GM21717 (cell line): ENCODE measurements at regions not wholly inside any gene's neighbourhood (a gene's known extent, or its start where the extent isn't known, plus 50 kb on each side); places are given as distances from the start of the nearest gene placed in this dataset.

ENCODE experiments used
- ATAC-seq: cut with Tn5 transposase; IDR thresholded peaks from one replicate; pipeline ENCODE4 v1.9.1; 2021; ENCODE audit warnings: mild to moderate bottlenecking, moderate library complexity; ENCODE audit not compliant: unreplicated experiment

DNA sequence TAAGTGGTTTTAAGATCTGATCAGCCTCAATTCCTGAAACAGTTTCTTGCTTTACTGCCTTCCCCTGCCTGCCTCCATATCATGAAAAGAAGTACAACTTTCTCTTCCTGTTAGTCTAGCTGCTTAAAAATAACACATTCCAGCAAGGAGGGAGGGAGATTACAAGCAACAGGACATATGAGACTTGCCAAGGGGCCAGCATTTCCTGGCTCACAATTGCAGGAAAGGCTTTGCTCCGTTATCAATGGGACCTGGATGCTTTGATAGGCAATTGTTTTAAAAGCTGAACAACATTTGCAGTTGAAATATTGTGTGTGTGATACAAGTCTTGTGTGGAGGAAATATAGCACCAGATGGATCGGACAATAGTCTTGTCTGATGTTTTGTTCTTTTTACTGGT, 425.0 kb downstream of the FAT4 start:
- no peak for ATAC-seq

DNA sequence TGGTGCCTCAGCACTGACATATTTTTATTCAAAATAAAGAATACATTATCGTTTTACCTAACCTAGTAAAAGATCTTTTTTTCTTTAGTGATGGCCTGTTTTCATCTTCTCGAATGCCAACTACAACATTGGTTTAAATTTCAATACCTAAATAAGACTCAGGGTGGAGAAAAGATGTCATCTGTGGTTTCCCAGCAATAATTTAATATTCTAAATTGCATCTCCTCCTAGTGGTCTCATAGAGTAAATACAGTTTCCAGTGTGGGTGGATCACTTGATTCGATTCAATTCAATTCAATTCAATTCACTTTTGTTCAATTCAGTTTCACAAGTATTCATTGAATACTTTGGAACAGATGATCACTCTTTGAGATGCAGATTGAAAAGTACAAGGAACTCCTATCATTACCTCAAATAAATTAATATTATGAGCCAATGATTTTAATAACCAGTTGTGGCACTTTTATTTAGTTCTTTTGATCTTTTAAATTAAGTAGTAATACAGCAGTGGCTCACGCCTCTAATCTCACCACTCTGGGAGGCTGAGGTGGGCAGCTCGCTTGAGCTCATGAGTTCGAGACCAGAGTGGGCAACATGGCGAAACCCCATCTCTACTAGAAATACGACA, 427.2 kb downstream of the FAT4 start:
- no peak for ATAC-seq

DNA sequence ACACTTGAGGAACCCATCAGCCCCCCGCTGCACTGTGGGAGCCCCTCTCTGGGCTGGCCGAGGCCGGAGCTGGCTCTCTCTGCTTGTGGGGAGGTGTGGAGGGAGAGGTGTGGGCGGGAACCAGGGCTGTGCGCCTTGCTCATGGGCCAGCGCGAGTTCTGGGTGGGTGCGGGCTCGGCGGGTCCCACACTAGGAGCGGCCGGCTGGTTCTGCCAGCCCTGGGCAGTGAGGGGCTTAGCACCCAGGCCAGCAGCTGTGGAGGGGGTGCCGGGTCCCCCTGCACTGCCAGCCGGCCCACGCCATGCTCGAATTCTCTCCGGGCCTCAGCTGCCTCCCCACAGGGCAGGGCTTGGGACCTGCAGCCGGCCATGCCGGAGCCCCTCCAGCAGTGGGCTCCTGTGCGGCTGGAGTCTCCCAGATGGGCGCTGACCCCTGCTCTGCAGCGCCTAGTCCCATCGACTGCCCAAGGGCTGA, 430.2 kb downstream of the FAT4 start:
- no peak for ATAC-seq

DNA sequence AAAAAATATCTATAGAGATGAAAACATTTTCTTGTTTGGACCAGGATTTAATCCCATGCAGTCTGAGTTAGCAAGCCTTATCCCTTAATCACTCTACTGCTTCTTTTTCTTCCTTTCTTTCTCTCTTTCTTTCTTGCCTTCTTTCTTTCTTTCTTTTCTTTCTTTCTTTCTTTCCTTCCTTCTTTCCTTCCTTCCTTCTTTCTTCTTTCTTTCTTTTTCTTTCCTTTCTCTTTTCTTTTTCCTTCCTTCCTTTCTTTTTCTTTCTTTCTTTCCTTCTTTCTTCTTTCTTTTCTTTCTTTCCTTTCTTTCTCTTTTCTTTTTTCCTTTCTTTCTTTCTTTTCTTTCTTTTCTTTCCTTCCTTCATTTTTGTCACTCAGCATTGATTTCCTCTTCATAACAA, 434.6 kb downstream of the FAT4 start:
- ATAC-seq, result no peak

DNA sequence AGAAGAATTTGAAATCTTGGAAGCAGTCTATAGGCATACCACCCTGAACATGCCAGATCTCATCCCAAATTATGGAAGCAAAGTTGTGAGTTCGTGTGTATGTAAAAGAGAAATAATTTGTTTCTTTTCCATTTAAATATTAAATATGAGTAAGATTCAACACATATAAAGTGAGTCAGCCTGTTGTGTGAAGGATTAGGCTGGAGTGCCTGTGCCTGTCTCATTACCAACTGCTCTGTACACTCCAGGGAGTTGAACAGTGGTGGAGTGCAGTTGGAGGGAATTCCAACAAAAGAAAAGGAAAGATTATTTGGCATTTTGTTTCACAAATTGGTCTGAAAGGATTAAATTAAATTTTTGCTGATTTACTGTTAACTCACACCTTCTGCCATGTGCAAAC, 435.6 kb downstream of the FAT4 start:
- ATAC-seq, result no peak

DNA sequence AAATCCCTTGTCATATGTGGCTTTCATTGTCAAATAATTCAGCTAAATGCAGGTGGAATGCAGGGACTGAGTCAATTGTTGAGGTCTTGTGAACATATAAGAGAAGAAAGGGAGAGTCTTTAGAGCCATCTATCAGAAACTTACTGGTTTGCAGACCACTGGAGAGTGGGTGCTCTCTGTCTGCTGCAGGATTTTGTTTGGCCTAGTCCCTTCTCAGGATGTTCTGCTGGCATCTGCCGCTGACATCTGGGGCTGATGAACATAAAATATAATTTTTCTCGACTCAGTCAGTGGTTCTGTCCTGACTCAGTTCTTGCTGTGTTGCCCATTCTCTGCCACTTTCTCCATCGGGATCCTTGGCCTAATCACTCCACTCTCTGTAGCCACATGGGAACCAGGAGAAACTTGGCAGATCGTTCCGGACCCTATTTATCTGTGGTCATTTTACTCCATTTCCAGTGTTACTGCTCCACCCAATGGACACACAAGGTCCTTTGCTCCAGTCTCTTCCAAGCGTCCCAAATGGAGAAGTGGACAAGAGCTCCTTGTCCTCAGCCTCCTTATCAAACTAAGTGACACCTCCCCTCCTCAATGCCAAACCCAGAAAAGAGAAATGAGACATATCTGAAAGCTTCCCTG, 436.2 kb downstream of the FAT4 start:
- ATAC-seq, result no peak

DNA sequence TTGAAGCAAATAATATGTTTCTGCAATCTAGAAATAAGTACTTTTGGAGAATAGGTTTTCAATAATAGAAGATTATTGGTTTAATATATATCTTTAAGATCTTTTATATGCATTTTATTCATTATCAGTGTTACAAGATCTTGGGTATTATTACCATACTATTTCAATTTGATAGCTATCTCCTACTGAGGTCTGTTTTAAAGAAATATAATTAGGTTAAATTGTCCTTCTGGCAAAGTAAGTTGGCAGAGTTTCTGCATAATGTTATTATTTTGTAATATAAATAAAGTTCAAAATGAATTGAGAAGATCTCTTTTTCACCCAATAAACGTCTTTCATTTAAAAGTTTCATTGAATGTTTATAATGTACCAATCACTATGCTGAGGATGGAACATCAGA, 443.7 kb downstream of the FAT4 start:
- no peak for ATAC-seq

DNA sequence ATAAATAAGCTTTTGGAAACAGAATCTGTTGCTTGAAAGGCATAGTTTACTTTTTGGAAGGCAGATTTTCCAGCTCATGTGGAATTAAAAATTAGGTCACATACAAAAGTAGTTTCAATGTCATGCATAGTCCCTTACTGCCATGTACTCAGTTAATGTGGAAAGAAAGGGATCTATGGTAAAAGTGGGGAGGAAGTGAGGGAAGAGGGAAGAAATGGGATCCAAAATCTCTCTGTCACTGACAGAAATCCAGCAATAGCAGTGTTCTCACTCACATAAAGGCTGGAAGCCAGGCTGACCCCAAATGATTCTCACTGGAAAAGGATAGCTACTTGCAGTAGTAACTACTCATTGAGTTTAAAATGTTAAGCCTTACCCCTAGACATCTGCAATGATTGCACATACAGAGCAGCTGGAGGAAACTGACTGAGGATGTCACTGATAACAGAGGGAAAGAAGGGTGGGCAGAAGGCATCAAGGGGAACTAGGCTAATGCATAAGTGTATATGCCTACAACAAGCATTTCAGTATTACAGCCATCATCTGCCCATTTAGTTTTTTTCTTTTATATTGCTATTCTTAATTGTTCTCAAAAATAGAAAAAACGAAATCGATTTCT, 445.6 kb downstream of the FAT4 start:
- ATAC-seq, result no peak

DNA sequence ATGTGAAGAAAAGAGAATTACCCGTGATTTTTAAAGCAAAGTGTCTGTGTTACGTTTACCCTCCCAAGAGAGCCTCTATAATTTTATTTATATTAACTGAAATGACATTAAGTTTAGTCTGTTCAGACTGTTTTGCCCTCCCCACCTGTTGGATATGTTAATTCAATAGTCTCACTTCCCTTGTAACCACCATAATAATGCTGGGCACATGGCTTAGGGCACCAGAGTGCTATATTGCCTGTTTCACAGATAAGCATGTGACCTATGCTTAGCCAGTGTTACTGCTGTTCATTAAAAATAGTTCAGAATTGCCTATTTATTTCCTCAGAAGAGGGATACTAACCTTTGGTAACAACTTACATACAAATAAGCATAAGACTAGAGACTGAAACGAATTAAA, 446.2 kb downstream of the FAT4 start:
- no peak for ATAC-seq

DNA sequence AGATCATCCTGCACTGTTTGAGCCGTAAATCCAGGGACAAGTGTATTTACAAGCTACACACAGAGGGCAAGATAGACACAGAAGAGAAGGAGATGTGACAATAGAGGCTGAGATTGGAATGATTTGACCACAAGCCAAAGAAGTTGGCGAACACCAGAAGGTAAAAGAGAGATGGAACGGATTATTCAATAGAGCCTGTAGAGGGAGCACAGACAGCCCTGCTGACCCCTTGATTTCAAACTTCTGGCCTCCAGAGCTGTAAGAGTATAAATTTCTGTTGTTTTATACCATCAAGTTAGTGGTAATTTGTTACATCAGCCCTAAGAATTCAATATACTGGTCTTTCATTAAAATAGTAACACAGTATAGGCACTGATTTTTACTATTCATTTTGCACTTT, 447.8 kb downstream of the FAT4 start:
- no peak for ATAC-seq

DNA sequence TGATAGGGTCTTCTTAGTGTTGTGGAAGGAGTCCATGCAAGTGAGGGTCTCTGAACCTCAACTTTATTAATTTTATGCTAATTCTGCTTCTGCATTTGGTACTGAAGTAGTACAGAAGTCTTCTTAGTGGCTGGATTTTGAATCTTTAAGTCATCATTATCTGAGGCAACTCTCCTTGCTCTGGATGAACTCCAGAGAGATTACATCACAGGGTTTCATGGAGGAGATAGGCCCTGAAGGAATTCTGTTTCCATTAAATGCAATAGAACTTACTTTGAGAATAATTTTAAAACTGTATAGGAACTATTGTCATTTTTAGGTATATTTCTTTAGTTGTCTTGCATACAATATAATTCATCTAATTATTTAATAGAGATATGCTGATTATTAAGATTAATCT, 451.2 kb downstream of the FAT4 start:
- no peak for ATAC-seq

DNA sequence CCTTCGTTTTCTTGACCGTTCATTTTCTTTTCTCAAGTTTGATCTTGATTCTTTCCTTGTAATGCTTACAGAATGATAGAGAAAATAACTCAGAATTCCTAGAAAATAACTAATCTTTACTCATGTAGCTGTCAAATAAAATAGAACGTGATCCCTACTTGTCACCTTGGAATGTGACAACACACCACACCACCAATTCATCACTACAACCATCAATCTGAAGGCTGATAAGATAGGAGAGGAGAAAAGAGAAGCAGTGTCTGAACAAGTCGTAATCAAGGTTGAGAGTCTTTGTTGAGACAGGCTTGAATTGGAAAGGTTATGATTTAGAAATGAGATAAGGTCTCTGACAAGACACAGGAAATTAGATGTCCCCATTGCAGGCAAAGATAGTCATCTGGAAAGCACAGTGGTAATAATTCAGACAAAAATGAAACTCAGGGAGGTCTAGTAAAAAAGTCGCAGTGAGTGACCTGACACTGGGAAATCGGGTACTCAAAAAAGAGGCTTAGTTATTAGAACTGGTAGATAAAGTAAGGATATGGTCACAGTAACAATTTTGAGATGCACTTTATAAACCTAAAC, 456.2 kb downstream of the FAT4 start:
- ATAC-seq, result no peak

DNA sequence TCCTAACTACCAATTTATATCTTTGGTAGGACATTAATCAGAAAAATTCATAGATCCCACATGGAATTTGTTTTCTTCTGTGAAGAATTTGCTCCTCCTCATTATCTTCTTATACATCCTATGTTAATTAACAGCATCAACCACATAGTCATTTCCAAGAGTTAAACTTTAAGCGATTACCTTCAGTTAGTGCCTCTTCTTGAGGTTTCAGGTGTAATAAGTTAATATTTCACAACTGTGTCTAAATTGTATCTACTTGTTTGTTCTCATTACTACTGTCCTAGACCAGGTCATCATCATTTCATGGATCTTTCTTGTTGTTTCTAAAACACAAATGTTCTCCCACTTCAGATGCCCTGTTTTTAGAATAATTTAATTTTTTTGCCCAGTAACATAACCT, 457.9 kb downstream of the FAT4 start:
- ATAC-seq, result no peak

DNA sequence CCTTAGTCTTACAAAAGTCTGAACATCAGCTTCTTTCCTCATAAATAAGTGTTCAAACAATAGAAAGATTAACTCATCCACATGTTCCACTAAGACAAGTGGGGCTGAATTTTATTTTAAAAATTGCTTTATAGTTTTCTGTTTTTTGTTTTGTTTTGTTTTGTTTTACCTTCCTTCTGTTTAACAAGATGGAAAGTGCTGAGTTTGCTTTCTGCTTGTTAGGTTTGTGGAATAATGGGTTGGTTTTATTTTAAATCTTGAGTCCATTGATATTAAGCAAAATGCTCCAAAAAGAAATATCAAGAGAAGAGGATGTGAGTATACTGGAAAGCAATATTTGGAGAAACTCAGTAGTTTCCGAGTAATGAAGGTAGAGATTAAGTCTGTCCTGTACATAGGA, 458.7 kb downstream of the FAT4 start:
- no peak for ATAC-seq

DNA sequence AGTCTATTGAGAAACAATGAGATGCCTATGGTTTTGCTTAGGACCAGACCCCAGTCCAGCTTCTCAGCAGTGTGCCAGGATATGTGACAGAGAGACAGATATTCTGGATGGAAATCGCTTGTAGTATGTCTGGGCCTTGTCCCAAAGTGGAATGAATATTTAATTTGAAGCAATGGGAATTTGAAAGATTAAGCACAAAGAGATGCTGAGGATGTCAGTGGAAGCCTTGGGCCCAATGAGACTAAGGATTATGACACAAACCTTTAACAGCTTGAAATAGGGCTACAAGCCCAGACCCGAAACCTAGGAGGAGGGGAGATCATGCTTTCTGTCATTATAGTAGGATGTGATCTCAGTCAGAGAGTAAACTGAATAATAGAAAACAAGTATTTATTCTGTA, 459.2 kb downstream of the FAT4 start:
- no peak for ATAC-seq

DNA sequence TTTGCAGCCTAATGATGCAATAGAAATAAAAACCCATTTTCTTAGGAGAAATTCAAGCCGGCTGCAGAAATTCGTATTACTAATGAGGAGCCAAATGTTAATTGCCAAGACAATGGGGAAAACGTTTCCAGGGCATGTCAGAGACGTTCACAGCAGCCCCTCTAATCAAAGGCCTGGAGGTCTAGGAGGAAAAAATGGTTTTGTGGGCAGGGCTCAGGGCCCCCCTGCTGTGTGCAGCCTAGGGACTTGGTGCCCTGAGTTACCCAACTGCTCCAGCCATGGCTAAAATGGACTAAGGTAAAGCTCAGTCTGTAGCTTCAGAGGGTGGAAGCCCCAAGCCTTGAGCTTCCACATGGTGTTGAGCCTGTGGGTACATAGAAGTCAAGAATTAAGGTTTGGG, 461.4 kb downstream of the FAT4 start:
- no peak for ATAC-seq

DNA sequence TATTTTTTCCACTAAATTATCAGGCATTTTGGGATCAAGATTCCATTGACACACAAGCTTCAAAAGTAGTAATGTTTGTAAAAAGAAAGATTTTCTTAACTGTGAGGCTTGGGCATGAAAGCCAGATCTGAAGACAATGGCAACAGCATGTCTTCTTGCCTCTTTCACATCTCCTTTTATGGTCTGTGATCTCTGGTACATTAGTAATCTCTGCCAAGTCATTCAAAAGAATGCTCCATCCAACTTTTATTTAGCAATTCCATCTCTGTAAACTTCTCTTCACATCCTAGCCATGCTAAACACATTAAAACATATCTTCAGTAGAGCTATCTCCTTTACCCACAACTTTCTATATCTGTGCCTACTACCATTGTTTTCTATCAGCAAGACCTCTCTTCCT, 465.4 kb downstream of the FAT4 start:
- ATAC-seq, result no peak

DNA sequence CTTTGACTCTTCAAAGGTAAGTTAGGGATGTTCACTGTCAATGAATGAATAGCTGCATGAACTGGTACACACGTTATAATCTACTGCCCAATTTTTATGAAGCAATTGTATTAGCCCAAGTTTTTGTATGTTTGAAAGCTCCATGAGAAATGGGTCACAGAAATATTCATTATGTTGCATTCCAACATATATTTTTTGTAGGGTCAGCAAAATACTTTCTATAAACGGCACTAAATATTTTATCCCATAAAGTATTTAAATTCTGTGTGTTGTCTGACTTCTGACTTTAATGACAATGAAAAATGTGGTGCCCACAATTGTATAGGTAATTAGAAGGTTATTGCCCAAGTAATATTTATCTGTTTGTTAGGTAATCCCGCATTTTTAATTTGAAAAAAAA, 466.0 kb downstream of the FAT4 start:
- no peak for ATAC-seq

DNA sequence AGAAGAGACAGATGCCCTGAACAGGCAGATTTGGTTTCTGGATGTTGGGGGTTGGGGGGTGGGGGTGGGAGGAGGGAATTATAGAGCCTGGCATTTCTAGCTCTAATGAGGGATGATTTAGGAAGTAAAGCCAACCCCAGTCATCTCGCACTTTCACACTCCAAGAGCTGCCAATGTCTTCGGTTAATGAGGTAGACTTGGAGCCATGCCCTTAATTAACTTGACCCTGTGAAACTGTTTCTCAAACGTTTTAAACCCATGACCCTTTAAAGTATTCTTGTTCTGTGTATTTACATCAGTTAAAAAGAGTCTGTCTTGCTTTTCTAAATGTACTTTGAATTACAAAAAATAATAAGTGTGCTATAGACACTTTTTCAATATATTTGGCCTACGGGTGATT, 466.9 kb downstream of the FAT4 start:
- ATAC-seq, result no peak

DNA sequence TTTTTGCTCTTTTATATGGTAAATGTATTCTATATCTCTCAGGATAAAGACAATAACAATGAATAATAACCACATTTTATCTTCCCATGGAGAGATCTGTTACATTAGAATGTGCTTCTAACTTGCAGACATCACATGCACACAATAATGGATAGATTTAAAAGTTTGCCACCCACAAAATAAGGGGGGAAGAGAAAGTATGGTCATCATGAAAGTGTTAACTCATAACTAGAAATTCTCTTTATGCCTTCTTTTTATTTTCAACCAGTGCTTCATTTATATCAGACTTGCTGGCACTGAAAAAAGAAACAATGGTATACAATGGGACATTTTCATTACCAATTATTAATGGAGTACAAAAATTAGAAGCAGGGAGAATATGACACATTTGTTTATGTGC, 470.0 kb downstream of the FAT4 start:
- ATAC-seq, result no peak

DNA sequence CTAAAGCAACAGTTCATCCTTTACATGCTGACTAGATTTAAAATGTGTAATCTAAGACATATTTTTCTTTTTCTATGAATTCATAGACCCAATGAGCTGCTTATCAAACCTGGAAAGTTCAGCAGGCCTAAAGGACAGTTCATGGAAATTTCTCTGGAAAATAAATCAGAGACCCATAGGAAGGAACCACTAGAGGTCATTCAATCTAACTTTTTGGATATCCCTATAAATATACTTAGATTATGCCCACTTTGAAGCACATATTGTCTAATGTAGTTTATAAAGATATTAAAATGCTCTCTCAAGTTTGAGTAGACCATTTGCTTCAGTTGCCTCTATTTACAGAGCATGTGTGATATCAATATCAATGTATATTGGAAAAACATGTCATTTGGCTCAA, 473.0 kb downstream of the FAT4 start:
- ATAC-seq, result no peak

DNA sequence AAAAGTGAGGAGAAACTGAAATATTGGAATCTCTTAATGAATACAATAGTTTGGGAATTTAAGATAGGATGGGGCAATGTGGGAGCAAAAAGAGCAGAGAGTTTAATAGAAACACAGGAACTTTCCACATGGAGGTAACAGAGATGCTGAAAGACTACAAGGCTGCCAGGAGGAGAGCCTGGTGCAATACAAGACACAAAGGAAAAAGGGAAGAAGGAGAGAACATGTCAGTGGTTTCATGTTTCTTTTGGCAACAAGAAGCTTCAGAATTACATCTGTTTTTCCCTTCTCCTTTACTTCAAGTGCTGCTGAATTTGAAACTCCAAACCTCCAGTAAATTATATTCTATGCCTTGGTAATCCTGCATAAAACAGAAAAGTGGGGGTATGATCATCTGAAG, 474.3 kb downstream of the FAT4 start:
- no peak for ATAC-seq
